Right lobe of liver (tissue), 4 donors: ENCODE measurements at regions not wholly inside any gene's neighbourhood (a gene's known extent, or its start where the extent isn't known, plus 50 kb on each side); places are given as distances from the start of the nearest gene placed in this dataset.

Experiments used
- CTCF ChIP-seq, 4 donors: fragments of 200-600 bp in 3 of 4; fragments of 450-650 bp in 1 of 4; IDR thresholded peaks; one replicate each; pipeline versions ENCODE4 v1.5.1 to v1.8.0; 2016 to 2022; ENCODE audit warnings: antibody characterized with exemption in 4 of 4, mild to moderate bottlenecking in 2 of 4
- POLR2A ChIP-seq: fragments of 450-650 bp; IDR thresholded peaks from one replicate; pipeline ENCODE4 v1.6.1; 2017; ENCODE audit warnings: antibody characterized with exemption, mild to moderate bottlenecking
- donor health status: DM: no; HTN: no; CAD: no.
- donor health status: DM: no; HTN: no; CAD: no.
- donor health status: DM: no; HTN: yes; CAD: no.

- TF ChIP-seq POLR2A (no peak), CTCF (IDR thresholded peaks at IDR 0.05) (no peak)
Observed at GRCh38 chr9:134515026-134515821, 126.4 kb upstream of the COL5A1 start.
